Neural cell (in vitro differentiated cells): ENCODE measurements at regions not wholly inside any gene's neighbourhood (a gene's known extent, or its start where the extent isn't known, plus 50 kb on each side); places are given as distances from the start of the nearest gene placed in this dataset.

ENCODE experiments used
- CTCF ChIP-seq: fragments of 450-650 bp; IDR thresholded peaks from 2 replicates; pipeline ENCODE4 v1.5.1; 2014; ENCODE audit warnings: antibody characterized with exemption, mild to moderate bottlenecking, moderate library complexity; ENCODE audit not compliant: poor library complexity, severe bottlenecking
- EP300 ChIP-seq: fragments of 450-650 bp; conservative IDR thresholded peaks from 2 replicates; pipeline ENCODE4 v1.6.1; 2014; ENCODE audit warnings: antibody characterized with exemption, mild to moderate bottlenecking, moderate library complexity; ENCODE audit not compliant: poor library complexity, severe bottlenecking
- EZH2 ChIP-seq: fragments of 200-600, 300-800 bp; shearing (Covaris generic), sonication (generic); IDR thresholded peaks from 2 replicates; pipeline ENCODE4 v1.6.1; 2014; ENCODE audit warnings: antibody characterized with exemption, low read length, borderline replicate concordance, mild to moderate bottlenecking; ENCODE audit not compliant: insufficient read depth, poor library complexity, severe bottlenecking
- MXI1 ChIP-seq: fragments of 450-650 bp; conservative IDR thresholded peaks from 2 replicates; pipeline ENCODE4 v1.6.1; 2014; ENCODE audit warnings: antibody characterized with exemption, mild to moderate bottlenecking; ENCODE audit not compliant: poor library complexity, severe bottlenecking
- POLR2AphosphoS5 ChIP-seq: IDR thresholded peaks from 2 replicates; pipeline ENCODE4 v1.6.1; 2012
- RAD21 ChIP-seq: fragments of 450-650 bp; conservative IDR thresholded peaks from 2 replicates; pipeline ENCODE4 v1.6.1; 2014; ENCODE audit warnings: antibody characterized with exemption, mild to moderate bottlenecking, moderate library complexity
- REST ChIP-seq: IDR thresholded peaks from 2 replicates; pipeline ENCODE4 v1.6.1; 2012; ENCODE audit warnings: borderline replicate concordance
- SMC3 ChIP-seq: fragments of 450-650 bp; conservative IDR thresholded peaks from 2 replicates; pipeline ENCODE4 v1.6.1; 2014; ENCODE audit warnings: antibody characterized with exemption, mild to moderate bottlenecking, moderate library complexity; ENCODE audit not compliant: poor library complexity
- TAF1 ChIP-seq: IDR thresholded peaks from 2 replicates; pipeline ENCODE4 v1.6.1; 2012; ENCODE audit warnings: low read depth

GRCh38 chr4:105042451-105042850 is 104.2 kb upstream of the TET2 start:
- no peak for TF ChIP-seq CTCF
- TF ChIP-seq RAD21, result no peak
- no peak for TF ChIP-seq EZH2
- TF ChIP-seq POLR2AphosphoS5, result peak; percentile 64
- no peak for TF ChIP-seq TAF1
- peak; percentile 77 for TF ChIP-seq EP300
- no peak for TF ChIP-seq SMC3
- TF ChIP-seq REST, result no peak
- TF ChIP-seq MXI1, result no peak
